Central memory CD8-positive, alpha-beta T cell (primary cell): ENCODE measurements at regions not wholly inside any gene's neighbourhood (a gene's known extent, or its start where the extent isn't known, plus 50 kb on each side); places are given as distances from the start of the nearest gene placed in this dataset.
"Not testable (repeated sequence)": the region's sequence is repeated elsewhere in the genome, so short reads cannot be mapped to it uniquely, and the experiment has no call there.

Experiments
- ATAC-seq: fragments of 150-1000 bp; cut with Tn5 transposase; replicated peaks from 2 replicates; pipeline ENCODE4 v1.10.0; 2022; ENCODE audit warnings: mild to moderate bottlenecking, moderate FRiP score, moderate number of reproducible peaks; ENCODE audit not compliant: poor library complexity, severe bottlenecking; ENCODE audit errors: extremely low read depth
- DNase-seq, 2 donors: peaks; one replicate each; pipeline ENCODE4 v3.0.0; 2021; ENCODE audit warnings: low spot score in 2 of 2
- H3K27ac Mint-ChIP-seq: one replicate; pipeline ENCODE4 v1.8.0; 2022; ENCODE audit warnings: low read depth, mild to moderate bottlenecking, moderate library complexity, mixed read lengths
- H3K27me3 Mint-ChIP-seq: one replicate; pipeline ENCODE4 v1.8.0; 2022; ENCODE audit warnings: mixed read lengths
- H3K36me3 Mint-ChIP-seq: one replicate; pipeline ENCODE4 v1.8.0; 2022; ENCODE audit warnings: mild to moderate bottlenecking, moderate library complexity, mixed read lengths; ENCODE audit not compliant: insufficient read depth
- H3K4me1 Mint-ChIP-seq: one replicate; pipeline ENCODE4 v1.8.0; 2022; ENCODE audit warnings: mixed read lengths
- H3K4me3 Mint-ChIP-seq: one replicate; pipeline ENCODE4 v1.8.0; 2022; ENCODE audit warnings: mild to moderate bottlenecking, moderate library complexity, mixed read lengths
- H3K9me3 Mint-ChIP-seq: one replicate; pipeline ENCODE4 v1.8.0; 2022; ENCODE audit warnings: mixed read lengths

- ATAC-seq (no peak), DNase-seq (no peak)
- no peaks in the 10 kb centered on the region for H3K36me3 Mint-ChIP-seq
- H3K4me3 Mint-ChIP-seq = no peak overlapping the region
- H3K4me1 Mint-ChIP-seq = no peaks in the 10 kb centered on the region
- H3K27me3 Mint-ChIP-seq = peaks cover 19% of the 10 kb centered on the region
- peaks cover 6% of the 10 kb centered on the region for H3K9me3 Mint-ChIP-seq
- no peak overlapping the region for H3K27ac Mint-ChIP-seq
These were observed 354.3 kb upstream of the CNR1 start for GRCh38 chr6:88520445-88520844.

- ATAC-seq = no peak
- no peak overlapping the region for H3K27ac Mint-ChIP-seq
These were observed 353.8 kb upstream of the CNR1 start for GRCh38 chr6:88520017-88520338.

GRCh38 chr6:88519301-88520016 is 353.3 kb upstream of the CNR1 start:
- Mint-ChIP-seq H3K9me3 (peaks cover 6% of the 10 kb centered on the region), H3K27ac (no peak overlapping the region), H3K4me1 (no peaks in the 10 kb centered on the region), H3K4me3 (no peak overlapping the region), H3K36me3 (no peaks in the 10 kb centered on the region), H3K27me3 (peaks cover 19% of the 10 kb centered on the region)
- no peak for ATAC-seq
- no peak for DNase-seq

More at GRCh38 chr6:88520017-88520338, 353.8 kb upstream of the CNR1 start:
- peaks cover 6% of the 10 kb centered on the region for H3K9me3 Mint-ChIP-seq
- no peak overlapping the region for H3K4me3 Mint-ChIP-seq
- no peaks in the 10 kb centered on the region for H3K36me3 Mint-ChIP-seq
- no peak for DNase-seq
- peaks cover 19% of the 10 kb centered on the region for H3K27me3 Mint-ChIP-seq
- H3K4me1 Mint-ChIP-seq = no peaks in the 10 kb centered on the region

- Mint-ChIP-seq H3K27ac (no peak overlapping the region), H3K4me1 (no peaks in the 10 kb centered on the region), H3K36me3 (no peaks in the 10 kb centered on the region), H3K9me3 (peaks cover 6% of the 10 kb centered on the region), H3K4me3 (no peak overlapping the region), H3K27me3 (peaks cover 19% of the 10 kb centered on the region)
- ATAC-seq (no peak), DNase-seq (no peak)
These were observed 351.6 kb upstream of the CNR1 start for GRCh38 chr6:88517737-88518136.

GRCh38 chr6:88513920-88514319 is 347.8 kb upstream of the CNR1 start:
- DNase-seq = no peak
- H3K4me3 Mint-ChIP-seq = no peak overlapping the region
- ATAC-seq = no peak
- H3K36me3 Mint-ChIP-seq = no peaks in the 10 kb centered on the region
- H3K9me3 Mint-ChIP-seq = no peaks in the 10 kb centered on the region
- no peaks in the 10 kb centered on the region for H3K4me1 Mint-ChIP-seq
- H3K27ac Mint-ChIP-seq = no peak overlapping the region
- H3K27me3 Mint-ChIP-seq = peaks cover 18% of the 10 kb centered on the region

- Mint-ChIP-seq H3K9me3 (no peaks in the 10 kb centered on the region), H3K27me3 (peaks cover 18% of the 10 kb centered on the region), H3K36me3 (no peaks in the 10 kb centered on the region), H3K4me1 (no peaks in the 10 kb centered on the region), H3K27ac (no peak overlapping the region), H3K4me3 (no peak overlapping the region)
- ATAC-seq = no peak
- DNase-seq = no peak
These were observed 347.3 kb upstream of the CNR1 start for GRCh38 chr6:88513471-88513870.

GRCh38 chr6:88512951-88513350 is 346.8 kb upstream of the CNR1 start:
- Mint-ChIP-seq H3K9me3 (no peaks in the 10 kb centered on the region), H3K4me1 (no peaks in the 10 kb centered on the region), H3K27ac (no peak overlapping the region), H3K4me3 (no peak overlapping the region), H3K27me3 (peaks cover 18% of the 10 kb centered on the region), H3K36me3 (no peaks in the 10 kb centered on the region)
- ATAC-seq (no peak), DNase-seq (no peak)

- H3K27ac Mint-ChIP-seq = no peak overlapping the region
- H3K4me3 Mint-ChIP-seq = no peak overlapping the region
- peaks cover 5% of the 10 kb centered on the region for H3K9me3 Mint-ChIP-seq
- no peaks in the 10 kb centered on the region for H3K4me1 Mint-ChIP-seq
- ATAC-seq = no peak
- H3K36me3 Mint-ChIP-seq = peaks cover 2% of the 10 kb centered on the region
- peaks cover 49% of the 10 kb centered on the region for H3K27me3 Mint-ChIP-seq
- no peak for DNase-seq
These were observed 336.2 kb upstream of the CNR1 start for GRCh38 chr6:88502391-88502790.

- DNase-seq (no peak), ATAC-seq (no peak)
- Mint-ChIP-seq H3K9me3 (no peaks in the 10 kb centered on the region), H3K4me1 (no peaks in the 10 kb centered on the region), H3K36me3 (peaks cover 2% of the 10 kb centered on the region), H3K27me3 (peaks cover 49% of the 10 kb centered on the region), H3K27ac (no peak overlapping the region), H3K4me3 (no peak overlapping the region)
These were observed 333.9 kb upstream of the CNR1 start for GRCh38 chr6:88499845-88500699.

GRCh38 chr6:88499436-88499835 is 333.3 kb upstream of the CNR1 start:
- Mint-ChIP-seq H3K27me3 (peaks cover 55% of the 10 kb centered on the region), H3K27ac (no peak overlapping the region), H3K36me3 (peaks cover 2% of the 10 kb centered on the region), H3K4me3 (no peak overlapping the region), H3K9me3 (no peaks in the 10 kb centered on the region), H3K4me1 (no peaks in the 10 kb centered on the region)
- DNase-seq = no peak
- ATAC-seq = no peak

GRCh38 chr6:88497403-88497802 is 331.3 kb upstream of the CNR1 start:
- H3K27me3 Mint-ChIP-seq = peaks cover 55% of the 10 kb centered on the region
- H3K4me3 Mint-ChIP-seq, H3K4me1 Mint-ChIP-seq, H3K27ac Mint-ChIP-seq, H3K9me3 Mint-ChIP-seq, DNase-seq, ATAC-seq, H3K36me3 Mint-ChIP-seq: not testable (repeated sequence)

- DNase-seq (no peak), ATAC-seq (no peak)
- Mint-ChIP-seq H3K4me3 (no peak overlapping the region), H3K9me3 (no peaks in the 10 kb centered on the region), H3K27me3 (peaks cover 52% of the 10 kb centered on the region), H3K36me3 (no peaks in the 10 kb centered on the region), H3K4me1 (no peaks in the 10 kb centered on the region), H3K27ac (no peak overlapping the region)
These were observed 328.4 kb upstream of the CNR1 start for GRCh38 chr6:88494401-88495140.
